Upper lobe of left lung (tissue), 4 donors: ENCODE measurements at regions not wholly inside any gene's neighbourhood (a gene's known extent, or its start where the extent isn't known, plus 50 kb on each side); places are given as distances from the start of the nearest gene placed in this dataset.

Source experiments
- CTCF ChIP-seq, 6 experiments: fragments of 450-650 bp in 4 of 6; fragments of 200-600 bp in 2 of 6; sonication (generic) in 2 of 6; IDR thresholded peaks; one replicate each; pipeline ENCODE4 v1.5.1; 2016 to 2019; ENCODE audit warnings: antibody characterized with exemption in 6 of 6
- EP300 ChIP-seq, 4 donors: sonication (generic); formaldehyde crosslinking; IDR thresholded peaks; one replicate each; pipeline ENCODE4 v1.5.1; 2017; ENCODE audit warnings: antibody characterized with exemption in 4 of 4, control low read depth in 2 of 4
- POLR2A ChIP-seq, 4 donors: fragments of 450-650 bp; IDR thresholded peaks; one replicate each; pipeline ENCODE4 v1.5.1; 2016 to 2017; ENCODE audit warnings: antibody characterized with exemption in 4 of 4, mild to moderate bottlenecking in 2 of 4
- POLR2AphosphoS5 ChIP-seq, 2 donors: sonication (generic); formaldehyde crosslinking; IDR thresholded peaks; one replicate each; pipeline ENCODE4 v1.5.1; 2017; ENCODE audit warnings: antibody characterized with exemption in 2 of 2

GRCh38 chr7:81627536-81628287 lies 142.1 kb downstream of the HGF start:
- no peak for TF ChIP-seq CTCF (IDR thresholded peaks at IDR 0.05)
- TF ChIP-seq POLR2A (IDR thresholded peaks at IDR 0.05) = no peak
- TF ChIP-seq EP300 (IDR thresholded peaks at IDR 0.05) = no peak
- no peak for TF ChIP-seq POLR2AphosphoS5 (IDR thresholded peaks at IDR 0.05)
